HG03460 (cell line): ENCODE measurements at regions not wholly inside any gene's neighbourhood (a gene's known extent, or its start where the extent isn't known, plus 50 kb on each side); places are given as distances from the start of the nearest gene placed in this dataset.

Experiments used
- ATAC-seq: cut with Tn5 transposase; IDR thresholded peaks from one replicate; pipeline ENCODE4 v1.9.1; 2021; ENCODE audit not compliant: unreplicated experiment

DNA sequence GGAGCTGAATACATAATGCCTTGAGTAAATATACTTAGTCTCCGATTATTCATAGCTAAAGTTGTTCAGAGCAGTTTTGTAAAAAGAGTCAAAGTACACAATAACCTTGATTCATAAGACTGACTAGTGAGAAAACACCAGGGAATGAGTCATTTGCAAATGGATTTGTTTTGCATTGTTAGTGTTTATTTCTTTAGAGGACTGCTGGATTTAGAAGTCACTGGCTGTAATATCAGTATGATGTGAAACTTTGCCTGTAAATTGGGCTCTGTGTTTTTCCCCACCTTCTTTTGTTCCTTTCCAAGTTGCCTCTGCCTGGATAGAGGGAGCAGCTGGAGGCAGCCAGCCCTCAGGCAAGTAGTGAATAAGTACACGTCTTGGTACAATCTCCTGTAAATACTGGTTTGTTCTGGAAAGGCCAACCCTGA is 474.7 kb downstream of the NUF2 start:
- ATAC-seq = no peak

DNA sequence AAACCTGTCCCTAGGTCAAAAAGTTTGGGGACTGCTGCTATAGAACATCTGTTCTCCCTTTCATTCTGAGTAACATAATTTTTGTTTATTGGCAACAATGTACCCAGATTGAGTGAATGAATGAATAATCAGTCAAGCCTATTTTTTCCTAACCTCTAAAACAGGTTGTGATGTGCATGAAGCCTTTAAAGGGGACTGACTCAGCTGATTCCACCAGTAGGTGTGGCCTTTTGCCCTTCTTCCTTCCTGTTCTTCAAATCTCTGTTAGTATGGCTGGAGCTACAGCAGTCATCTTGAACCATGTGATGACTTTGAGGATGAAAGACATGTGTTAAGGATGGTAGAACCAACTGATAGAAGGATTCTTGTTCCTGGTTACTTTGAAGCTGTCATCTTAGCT is 476.1 kb downstream of the NUF2 start:
- no peak for ATAC-seq

DNA sequence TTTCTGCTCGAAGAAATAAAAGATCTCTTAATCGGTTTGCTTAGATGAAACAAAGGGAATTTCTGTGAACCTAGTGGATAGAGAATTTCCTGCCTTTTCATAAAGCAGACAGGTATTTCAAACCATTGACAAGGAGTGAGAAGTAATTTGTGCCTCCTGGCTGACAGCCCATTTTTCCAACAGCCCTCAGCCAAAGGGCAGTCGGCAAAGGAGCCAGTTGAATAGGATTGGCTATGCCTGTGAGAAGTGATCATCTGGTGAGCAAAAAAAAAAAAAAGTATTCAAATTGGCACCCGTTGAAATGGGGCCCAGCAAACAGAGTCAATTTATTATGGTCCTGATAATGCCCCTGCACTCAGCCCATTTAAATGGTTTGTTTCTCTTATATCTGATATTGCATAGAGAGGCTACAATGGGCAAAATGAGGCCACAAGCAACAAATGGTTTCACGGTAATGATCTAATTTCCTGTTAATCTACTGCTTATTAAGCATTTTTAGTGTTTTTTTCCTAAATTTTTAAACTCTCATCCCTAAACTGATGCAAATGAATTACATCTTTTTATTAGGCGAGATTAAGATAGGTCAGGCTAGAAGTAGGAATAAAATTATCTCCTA is 477.5 kb downstream of the NUF2 start:
- ATAC-seq = no peak

DNA sequence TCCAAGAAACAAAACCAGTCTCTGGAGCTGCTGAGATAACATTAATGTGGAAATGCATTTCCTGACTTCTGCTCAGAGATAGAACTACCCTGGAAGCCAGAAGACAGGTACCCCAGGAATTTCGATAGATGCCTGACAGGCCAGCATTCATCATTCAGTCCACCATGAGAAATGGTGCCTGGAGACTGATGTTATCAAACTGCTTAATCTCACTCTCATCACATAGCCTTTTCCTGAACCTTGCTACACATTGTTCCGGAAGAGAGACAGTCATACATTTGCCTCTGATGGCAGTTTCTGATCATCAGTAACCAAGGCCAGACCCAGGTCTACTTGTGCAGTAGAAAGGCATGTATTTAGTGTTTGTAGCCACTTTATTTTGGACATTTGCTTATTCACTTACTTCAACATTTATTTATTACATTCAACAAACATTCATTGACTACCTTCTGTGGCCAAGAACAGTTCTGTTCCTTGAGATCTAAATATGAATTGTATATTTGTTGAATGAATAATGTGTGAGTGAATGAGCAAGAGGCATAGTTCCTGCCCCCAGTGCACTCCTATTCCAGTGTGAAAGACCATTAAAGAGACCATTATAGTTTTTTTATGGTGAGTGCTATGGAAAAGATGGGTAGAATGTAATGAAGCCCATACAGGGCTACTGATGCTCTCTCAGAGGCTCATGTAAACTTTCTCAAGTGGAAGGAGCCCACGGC is 485.7 kb downstream of the NUF2 start:
- ATAC-seq = no peak

DNA sequence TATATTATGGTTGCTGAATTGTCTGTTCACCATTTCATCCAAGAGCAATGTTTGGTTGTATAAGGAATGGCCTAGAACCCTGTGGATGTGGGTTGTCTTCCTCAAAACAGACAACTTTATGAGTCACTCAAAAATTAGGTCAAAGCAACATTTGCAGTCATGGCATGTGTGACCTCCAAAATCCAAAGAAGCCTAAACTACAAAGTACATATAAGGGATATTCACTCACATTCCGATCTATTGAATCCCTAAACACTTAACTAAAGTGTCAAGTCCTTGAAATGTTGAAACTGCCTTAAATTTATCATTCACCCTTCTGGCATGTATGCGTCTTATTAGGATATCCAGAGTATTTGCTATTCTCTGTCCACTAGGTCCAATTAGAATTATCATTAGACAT is 491.5 kb downstream of the NUF2 start:
- no peak for ATAC-seq

DNA sequence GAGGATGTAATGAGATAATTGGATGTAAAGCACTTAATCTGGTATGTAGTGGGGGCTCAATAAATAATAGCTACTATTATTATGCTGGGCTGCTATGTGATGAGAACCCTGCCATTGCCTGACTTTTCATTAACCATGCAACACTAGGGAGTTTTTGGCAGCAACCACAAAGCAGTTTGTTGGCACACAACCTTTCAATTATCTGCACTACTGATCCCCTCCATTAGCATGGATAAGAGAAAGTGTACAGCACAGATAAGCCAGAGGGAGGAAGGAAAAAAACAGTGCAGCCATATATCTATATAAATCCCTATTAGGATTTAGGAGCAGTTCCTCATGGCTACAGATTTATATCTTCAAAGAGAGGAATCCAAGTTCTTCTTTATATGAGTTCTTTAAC is 498.5 kb downstream of the NUF2 start:
- ATAC-seq = no peak

DNA sequence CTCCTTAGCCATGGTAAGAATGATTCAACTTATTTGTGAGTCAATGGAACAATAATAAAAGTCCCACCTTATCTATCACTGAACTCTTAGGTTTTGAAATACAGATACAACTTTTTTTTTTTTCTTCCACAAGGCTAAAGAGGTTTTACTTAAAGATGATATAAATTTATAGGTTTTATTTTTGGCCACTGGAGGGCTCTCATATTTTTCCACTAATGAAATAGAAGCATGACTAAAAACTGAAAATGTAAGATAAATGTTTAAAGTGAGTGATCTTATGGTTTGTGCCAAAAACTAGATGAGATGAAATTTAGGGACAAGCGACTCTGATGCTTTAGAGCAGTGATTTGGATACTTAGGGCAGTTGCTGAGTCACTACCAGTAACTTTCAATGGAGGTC is 499.0 kb downstream of the NUF2 start:
- no peak for ATAC-seq

DNA sequence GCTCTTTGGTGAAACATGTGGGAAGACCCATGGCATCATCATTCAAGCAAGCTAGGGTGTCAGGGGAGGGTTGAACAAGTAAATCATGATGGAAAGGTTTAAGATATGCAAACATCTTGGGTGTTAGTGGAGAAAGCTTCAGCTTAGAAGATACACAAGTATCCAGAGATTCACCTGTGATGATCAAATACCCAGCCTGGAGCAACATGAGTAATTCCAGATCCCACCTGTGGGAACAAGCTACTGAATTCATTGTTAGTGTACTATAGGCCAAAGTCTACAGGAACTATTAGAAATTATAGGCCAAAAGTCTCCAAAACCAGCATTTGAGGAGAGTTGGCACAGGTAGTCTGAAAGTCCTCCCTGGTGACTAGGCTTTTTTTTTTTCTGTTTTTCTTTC is 499.9 kb downstream of the NUF2 start:
- ATAC-seq = no peak

DNA sequence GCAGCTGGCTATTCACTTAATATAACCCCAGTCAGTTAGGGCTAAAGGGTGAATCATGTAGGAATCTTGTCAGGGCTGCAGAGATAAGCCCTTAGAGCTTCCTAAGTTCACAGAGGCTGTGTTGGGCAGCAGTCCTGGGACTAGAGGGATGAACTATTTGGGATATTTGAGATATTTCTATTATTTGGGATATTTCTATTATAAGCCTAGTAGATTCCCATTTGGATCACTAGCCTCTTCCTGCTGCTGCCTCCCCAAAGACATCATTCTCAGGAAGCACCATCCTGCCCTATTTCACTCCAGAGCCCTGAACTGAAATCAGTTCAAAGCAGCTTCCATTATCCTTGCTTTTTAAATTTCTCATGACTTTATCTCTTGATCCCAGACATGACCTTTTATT is 501.3 kb downstream of the NUF2 start:
- ATAC-seq = no peak

DNA sequence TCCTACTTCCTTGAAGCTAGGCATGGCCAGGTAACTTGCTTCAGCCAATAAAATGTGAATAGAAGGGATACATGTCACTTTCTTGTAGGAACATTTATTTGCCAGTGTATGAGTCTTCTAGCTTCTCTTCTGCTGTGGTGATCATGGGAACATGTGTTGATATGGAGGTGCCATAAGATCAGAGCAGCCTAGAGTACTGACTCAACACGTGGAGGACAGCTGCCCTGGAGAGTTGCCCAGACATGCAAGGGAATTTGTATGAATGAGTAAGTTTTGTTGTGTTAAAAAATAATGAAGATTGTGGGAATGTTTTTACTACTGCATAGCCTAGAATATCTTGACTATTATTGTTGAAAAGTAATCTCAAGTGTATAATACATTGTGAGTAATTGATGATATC is 502.3 kb downstream of the NUF2 start:
- ATAC-seq = no peak

DNA sequence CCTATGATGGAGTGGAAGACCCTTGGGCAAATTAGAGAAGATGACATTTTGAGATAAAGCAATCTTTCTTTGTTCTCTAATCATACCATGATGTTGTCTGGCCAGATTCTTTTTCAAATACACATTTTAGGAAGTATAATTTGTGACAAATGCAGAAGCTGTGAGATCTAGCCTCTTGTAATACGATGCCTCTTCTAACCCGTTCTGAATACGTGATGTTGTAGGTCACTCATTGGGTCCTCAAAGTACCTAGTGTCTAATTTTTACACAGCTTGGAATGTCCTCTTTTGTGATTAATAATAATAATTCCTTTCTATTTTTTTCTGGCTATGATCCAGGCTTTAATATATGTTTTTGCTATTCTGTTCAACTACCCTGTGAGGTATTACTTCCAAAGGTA is 502.7 kb downstream of the NUF2 start:
- ATAC-seq = no peak

DNA sequence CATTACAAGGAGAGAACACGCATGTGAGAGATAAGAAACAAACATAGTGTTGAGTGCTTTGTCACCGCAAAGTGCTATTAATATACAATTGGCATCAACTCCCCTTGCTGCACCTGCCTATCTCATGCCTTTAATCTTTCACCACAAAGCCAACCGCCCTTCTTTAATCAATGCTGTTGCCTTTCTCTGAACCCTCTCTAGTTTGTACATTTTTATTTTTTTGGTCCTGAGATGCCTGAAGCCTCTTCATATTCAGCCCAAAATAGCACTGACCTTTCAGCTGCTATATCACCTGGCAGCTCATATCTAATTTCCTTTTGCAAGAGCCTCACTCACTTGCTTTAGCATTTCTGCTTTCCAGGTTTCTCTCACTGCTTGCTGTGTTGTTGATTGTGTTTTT is 504.7 kb downstream of the NUF2 start:
- ATAC-seq = no peak

DNA sequence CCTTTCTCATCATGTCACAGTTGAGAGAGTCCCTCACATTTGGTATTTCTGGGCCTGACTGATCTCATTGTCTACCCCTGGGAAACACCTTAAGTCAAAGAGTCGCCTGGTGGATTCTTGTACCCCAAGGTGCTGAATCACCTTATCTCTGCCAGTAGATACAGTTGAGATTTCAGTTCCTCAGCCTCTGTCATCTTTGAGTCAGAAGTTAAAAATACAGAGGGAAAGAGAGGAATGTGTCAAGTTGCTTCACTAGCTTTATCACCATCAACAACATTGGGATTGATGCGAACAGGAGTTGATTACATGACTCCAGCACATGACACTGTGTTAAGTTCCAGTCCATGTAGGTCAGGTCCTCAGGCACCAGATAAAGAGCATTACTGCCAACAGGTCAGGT is 513.0 kb downstream of the NUF2 start:
- no peak for ATAC-seq

DNA sequence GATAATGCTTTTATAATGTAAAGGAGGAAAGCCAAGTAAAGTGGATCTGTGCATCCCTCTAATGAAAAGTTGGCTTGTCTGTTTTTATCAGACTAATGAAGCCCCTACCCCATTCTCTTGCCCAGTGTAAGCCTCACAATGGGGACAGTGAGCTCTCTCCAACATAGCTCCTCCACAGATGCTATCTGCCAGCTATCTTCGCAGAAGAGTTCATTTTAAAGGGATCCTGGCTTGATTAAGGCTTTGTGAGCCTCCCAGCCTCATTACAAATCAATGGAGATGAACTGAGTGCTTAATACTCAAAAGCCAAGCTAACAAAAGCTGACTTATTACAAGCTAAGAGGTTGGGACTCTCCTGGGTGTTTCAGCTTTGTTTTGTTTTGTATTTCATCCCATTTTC is 514.7 kb downstream of the NUF2 start:
- no peak for ATAC-seq

DNA sequence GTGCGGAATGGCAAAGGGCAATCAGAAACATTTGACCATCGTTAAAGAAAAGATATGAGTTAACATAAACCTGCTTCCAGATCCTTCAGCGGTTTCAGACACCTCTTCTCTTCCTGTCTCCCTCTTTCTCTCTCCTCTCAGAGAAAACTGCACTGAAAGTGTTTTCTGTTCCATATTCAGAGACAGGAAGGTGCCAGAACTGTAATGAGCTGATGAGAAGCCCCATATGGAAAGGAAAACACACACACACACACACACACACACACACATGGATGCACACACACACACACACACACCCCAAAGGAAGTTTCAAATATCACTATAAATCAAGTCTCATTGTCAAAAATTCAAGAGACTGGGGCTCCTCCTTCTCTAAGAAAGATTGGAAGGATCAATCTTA is 515.5 kb downstream of the NUF2 start:
- no peak for ATAC-seq

DNA sequence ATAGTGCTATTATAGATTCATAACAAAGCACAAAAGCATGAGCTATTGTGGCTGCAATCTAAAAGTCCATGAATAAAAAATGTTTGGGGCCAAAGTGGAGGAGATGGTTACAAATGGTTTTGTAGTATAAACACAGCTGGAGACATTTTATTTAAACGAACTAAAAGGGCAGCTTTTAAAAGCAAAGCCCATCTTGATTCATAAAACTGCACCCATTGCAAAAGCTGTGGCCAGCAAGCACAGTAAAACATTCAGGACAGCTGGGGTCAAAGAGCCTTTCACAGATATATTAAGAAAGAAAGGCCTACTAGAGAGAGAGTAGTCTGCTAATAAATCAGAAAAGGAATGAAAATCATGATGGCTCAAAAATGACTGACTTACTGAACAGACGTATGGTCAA is 520.8 kb downstream of the NUF2 start:
- ATAC-seq = no peak

DNA sequence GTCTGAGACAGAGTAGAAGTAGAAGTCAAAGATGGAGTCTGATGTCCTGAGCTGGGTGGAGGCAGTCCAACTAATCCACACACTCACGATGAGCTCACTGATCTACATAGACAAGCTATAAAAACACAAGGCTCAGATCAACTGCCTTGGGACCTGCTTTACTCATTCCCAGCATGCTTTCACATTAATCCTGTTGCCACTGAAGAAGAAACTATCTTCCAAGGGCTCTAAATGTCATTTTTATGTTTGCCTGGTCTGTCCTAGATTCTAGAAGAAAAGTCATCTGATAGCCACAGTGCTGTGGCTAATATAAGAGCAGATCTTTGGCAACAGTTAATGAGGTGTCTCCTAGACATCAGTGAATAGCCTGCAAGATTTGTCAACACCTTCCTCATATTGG is 522.7 kb downstream of the NUF2 start:
- ATAC-seq = no peak

DNA sequence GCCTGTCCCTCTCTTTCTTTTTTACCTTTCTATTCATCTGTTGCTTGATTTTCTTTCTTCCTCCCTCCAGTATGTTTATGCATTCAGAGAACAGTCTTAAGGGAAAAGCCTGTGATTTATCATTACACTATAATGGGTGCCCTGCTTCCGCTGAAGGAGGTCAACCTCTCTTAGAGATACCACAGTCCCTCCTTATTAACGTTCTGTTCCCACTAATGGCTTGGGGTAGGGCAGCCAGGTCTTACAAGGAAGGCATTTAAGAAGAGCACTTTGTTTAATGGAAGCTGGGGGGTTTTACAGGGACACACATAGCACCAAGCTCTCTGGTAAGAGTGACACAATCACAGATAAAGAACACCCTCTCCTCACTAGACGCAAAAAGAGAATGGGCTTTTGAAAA is 523.5 kb downstream of the NUF2 start:
- no peak for ATAC-seq

DNA sequence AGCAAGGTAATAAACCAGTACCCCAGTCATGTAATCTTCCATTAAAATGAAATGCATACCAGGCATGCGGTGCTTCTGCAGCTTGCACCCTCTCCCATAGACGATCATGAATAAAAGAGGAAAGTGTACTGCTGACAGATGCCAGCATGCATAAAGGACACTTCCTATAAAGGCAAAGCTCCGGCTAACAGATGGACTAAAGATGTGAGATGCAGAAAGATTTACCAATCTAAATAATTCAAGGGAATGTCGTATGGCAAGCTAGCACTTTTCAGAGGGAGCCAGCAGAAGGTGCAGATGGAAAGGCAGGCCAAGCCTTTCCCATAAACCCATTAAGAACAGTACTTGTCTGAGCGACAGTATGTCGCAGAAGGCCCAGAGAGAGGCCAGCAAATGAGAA is 542.0 kb downstream of the NUF2 start:
- no peak for ATAC-seq

DNA sequence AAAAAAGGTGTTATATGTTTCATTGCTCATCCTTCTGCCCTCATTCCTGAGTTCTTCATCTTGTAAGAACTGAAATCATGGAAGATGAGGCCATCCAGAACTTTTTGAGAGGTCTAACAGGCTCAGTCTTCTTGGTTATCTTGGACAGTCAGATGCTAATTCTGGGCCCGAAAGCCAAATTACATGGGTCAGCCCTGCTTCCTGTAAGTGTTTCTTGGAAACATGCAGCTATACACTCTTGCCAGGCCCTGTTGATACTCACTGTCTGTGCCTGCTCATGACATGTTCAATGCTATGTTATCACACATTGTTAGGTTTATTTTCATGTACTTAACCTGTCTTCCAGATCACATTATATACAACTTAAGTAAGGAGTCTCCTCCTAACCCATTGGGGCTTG is 542.5 kb downstream of the NUF2 start:
- no peak for ATAC-seq

DNA sequence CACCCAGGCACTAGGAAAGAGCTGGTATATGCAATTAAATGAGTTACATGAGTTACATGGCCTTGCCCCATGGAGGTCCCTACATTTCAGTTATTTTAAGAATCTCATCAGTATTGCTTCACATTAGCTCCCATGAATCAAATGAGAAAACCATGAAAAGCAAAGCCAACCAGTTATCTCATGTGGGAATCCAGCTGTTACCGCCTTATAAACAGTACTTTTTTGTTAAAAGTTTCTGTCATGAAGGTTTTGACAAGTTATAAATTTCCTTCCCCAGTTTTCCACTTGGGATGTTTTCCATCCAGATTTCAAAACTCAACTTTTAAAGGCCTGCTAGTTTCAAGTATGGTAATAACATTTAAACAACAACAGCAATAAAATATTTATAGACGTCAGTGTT is 544.8 kb downstream of the NUF2 start:
- no peak for ATAC-seq

DNA sequence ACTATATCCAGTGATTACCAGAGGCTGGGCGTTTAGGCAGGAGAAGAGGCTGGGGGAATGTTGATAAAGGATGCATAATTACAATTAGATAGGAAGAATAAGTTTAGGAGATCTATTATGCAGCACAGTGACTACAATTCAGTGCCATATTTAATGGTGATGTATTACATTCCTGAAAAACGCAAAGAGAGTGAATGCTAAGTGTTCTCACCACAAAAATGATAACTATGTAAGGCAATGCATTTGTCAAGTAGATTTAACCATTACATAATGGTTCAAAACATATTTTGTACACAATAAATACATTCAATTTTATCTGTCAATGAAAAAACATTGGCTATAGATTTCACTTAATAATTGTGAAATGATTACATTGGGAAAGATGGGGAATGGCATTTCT is 548.9 kb downstream of the NUF2 start:
- no peak for ATAC-seq

DNA sequence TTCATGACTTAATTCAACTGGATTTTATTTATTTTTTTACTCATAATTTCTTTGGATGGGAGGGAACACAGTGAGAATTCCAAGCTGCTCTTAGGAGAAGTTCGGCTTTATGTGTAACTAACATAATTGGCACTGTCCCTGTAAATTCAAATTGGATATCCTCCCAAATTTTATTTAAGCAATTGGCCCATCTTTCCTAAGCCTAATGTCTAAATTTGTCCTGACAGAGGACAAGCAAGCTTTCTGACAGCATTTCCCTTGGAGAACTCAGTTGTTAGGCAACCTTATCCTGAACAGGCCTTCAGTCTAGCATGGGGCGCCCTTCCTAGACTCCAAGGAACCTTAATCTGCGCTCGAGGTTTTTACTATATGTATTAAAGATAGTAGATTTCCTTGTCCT is 550.3 kb downstream of the NUF2 start:
- ATAC-seq = no peak
